ENCODE measurements at regions not wholly inside any gene's neighbourhood (a gene's known extent, or its start where the extent isn't known, plus 50 kb on each side); places are given as distances from the start of the nearest gene placed in this dataset.

DNA sequence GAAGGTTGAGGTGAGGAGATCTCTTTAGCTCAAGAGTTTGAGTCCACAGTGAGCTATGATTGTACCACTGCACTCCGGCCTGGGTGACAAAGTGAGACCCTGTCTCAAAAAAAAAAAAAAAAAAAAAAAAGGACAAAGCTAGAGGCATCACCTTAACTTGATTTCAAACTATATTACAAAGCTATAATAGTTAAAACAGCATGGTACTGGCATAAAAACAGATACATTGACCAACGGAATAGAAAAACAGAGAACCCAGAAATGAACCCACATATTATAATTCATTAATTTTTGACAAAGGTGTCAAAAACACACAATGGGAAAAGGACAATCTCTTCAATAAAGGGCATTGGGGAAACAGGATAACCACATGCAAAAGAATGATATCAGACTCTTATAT lies 50.8 kb upstream of the MBOAT1 start:
- TF ChIP-seq, protein P1, sequence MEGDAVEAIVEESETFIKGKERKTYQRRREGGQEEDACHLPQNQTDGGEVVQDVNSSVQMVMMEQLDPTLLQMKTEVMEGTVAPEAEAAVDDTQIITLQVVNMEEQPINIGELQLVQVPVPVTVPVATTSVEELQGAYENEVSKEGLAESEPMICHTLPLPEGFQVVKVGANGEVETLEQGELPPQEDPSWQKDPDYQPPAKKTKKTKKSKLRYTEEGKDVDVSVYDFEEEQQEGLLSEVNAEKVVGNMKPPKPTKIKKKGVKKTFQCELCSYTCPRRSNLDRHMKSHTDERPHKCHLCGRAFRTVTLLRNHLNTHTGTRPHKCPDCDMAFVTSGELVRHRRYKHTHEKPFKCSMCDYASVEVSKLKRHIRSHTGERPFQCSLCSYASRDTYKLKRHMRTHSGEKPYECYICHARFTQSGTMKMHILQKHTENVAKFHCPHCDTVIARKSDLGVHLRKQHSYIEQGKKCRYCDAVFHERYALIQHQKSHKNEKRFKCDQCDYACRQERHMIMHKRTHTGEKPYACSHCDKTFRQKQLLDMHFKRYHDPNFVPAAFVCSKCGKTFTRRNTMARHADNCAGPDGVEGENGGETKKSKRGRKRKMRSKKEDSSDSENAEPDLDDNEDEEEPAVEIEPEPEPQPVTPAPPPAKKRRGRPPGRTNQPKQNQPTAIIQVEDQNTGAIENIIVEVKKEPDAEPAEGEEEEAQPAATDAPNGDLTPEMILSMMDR (IDR thresholded peaks at IDR 0.05): no peak
- H3K9me3 Mint-ChIP-seq (ENCODE audit: low read depth): peaks cover 4% of the 10 kb centered on the region
- no peaks in the 10 kb centered on the region for H3K27me3 Mint-ChIP-seq (ENCODE audit: low read depth)
- H3K36me3 Mint-ChIP-seq (ENCODE audit: low read depth): no peaks in the 10 kb centered on the region
- H3K4me3 Mint-ChIP-seq (ENCODE audit: unreplicated experiment): no peak overlapping the region
- DNase-seq (ENCODE audit: low spot score): no peak
- peaks cover 13% of the 10 kb centered on the region for H3K4me1 Mint-ChIP-seq (ENCODE audit: low read depth)
- H3K27ac Mint-ChIP-seq (ENCODE audit: unreplicated experiment): no peak overlapping the region

DNA sequence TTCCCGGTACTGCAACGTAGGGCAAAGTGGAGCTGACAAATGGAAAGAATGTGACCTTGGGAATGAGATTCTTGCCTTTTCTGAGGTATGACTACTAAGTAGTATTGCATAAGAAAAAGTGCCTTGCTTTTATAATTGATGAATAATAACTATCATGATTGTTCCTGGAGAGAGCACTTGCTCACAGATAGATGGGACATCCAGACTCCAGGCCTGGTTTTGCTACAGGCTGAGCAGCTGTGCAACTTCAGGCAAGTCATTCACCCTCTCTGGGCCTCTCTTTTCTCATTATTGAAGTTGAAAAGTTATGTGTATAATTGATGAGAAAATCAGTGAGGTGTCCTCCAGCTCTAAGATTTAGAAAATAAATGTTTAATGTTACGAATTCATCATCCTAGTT lies 53.6 kb upstream of the MBOAT1 start:
- Mint-ChIP-seq H3K9me3 (ENCODE audit: low read depth) (peaks cover 4% of the 10 kb centered on the region), H3K36me3 (ENCODE audit: low read depth) (no peaks in the 10 kb centered on the region), H3K27me3 (ENCODE audit: low read depth) (no peaks in the 10 kb centered on the region), H3K27ac (ENCODE audit: unreplicated experiment) (no peak overlapping the region), H3K4me3 (ENCODE audit: unreplicated experiment) (no peak overlapping the region), H3K4me1 (ENCODE audit: low read depth) (peaks cover 13% of the 10 kb centered on the region)
- DNase-seq (ENCODE audit: low spot score): no peak
- TF ChIP-seq, protein P1 (IDR thresholded peaks at IDR 0.05): no peak

DNA sequence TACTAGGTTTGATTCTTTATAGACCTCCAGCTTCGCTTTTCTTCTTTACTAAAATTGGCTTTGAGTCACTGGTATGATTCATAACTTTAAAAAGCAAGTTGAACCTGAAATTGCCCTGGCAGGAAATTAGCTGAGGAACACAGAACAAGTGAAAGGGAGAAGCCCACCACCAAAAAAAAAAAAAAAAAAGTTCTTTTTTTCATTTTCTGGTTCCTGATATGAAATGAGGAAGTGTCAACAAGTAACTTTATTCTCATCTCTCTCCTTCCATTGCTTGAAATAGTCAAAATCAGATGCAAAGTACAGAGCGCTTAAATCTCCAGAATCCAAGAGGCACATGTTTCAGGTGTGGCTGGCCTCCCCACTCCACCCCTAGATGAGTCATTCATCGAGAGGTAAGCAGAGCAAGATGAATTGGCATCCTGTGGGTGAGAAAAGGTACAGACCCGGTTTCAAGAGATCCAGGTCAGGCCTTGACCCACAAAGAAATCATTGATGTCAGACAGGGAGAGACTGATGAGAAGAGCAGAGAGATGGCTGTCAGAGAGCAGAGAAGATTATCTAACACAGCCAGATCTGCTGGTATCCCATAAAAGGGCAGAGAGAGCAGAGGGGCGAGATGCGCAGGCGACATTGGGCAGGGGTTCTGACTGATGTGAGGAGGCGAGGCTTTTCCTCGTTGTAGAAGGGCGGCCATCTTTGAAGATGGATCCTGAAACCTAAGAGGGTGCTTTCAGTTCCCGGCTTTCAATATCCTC lies 54.8 kb upstream of the MBOAT1 start:
- TF ChIP-seq, protein P1 (IDR thresholded peaks at IDR 0.05): no peak
- H3K27ac Mint-ChIP-seq (ENCODE audit: unreplicated experiment): no peak overlapping the region
- H3K4me1 Mint-ChIP-seq (ENCODE audit: low read depth): peaks cover 13% of the 10 kb centered on the region
- no peak overlapping the region for H3K4me3 Mint-ChIP-seq (ENCODE audit: unreplicated experiment)
- peaks cover 4% of the 10 kb centered on the region for H3K9me3 Mint-ChIP-seq (ENCODE audit: low read depth)
- no peak for DNase-seq (ENCODE audit: low spot score)
- no peaks in the 10 kb centered on the region for H3K36me3 Mint-ChIP-seq (ENCODE audit: low read depth)
- no peaks in the 10 kb centered on the region for H3K27me3 Mint-ChIP-seq (ENCODE audit: low read depth)

DNA sequence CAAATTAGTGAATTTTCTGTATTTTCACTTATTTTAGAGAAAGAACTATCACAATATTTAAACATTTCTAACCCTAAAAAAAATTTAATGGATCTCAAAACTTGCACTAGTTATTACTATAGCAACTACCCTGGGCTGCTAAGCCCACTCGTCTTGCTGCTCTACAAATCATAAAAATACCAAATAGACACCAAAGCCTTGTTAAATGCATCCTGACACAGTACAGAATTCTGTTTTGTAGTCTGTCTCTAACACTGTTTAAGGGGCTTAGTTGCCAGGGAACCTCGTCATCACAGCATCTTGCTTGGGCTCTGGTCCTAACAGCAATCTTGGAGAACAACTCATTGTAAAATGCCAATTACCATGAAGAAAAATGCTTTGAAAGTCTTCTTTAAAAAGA lies 56.9 kb upstream of the MBOAT1 start:
- no peak overlapping the region for H3K4me3 Mint-ChIP-seq (ENCODE audit: unreplicated experiment)
- no peaks in the 10 kb centered on the region for H3K9me3 Mint-ChIP-seq (ENCODE audit: low read depth)
- TF ChIP-seq, protein P1 (IDR thresholded peaks at IDR 0.05): no peak
- no peaks in the 10 kb centered on the region for H3K36me3 Mint-ChIP-seq (ENCODE audit: low read depth)
- H3K27me3 Mint-ChIP-seq (ENCODE audit: low read depth): no peaks in the 10 kb centered on the region
- H3K4me1 Mint-ChIP-seq (ENCODE audit: low read depth): peaks cover 13% of the 10 kb centered on the region
- DNase-seq (ENCODE audit: low spot score): no peak
- no peak overlapping the region for H3K27ac Mint-ChIP-seq (ENCODE audit: unreplicated experiment)

DNA sequence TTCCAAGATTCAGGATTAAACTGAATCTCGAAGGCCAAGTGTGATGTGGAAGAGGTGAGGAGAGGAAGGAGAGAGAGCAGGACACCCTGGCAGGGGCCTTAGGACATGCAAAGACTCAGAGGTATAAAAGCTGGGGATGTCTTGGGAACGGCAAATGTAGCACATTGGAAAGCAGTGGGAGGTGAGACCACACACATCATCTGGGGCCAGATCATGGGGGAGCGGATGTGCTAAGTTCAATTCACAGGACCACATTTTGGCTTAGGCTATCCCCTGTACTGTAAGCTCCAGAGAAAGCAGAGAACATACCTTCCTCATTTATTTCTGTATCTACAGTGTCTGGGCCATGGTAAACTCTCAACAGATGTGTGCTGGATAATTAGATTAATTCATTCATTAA lies 59.5 kb upstream of the MBOAT1 start:
- Mint-ChIP-seq H3K4me1 (ENCODE audit: low read depth) (peaks cover 6% of the 10 kb centered on the region), H3K9me3 (ENCODE audit: low read depth) (no peaks in the 10 kb centered on the region), H3K27ac (ENCODE audit: unreplicated experiment) (no peak overlapping the region), H3K27me3 (ENCODE audit: low read depth) (no peaks in the 10 kb centered on the region), H3K4me3 (ENCODE audit: unreplicated experiment) (no peak overlapping the region), H3K36me3 (ENCODE audit: low read depth) (no peaks in the 10 kb centered on the region)
- TF ChIP-seq, protein P1 (IDR thresholded peaks at IDR 0.05): no peak
- DNase-seq (ENCODE audit: low spot score): no peak

Data from chondrocyte (in vitro differentiated cells).